Renal cortex interstitium (tissue), 11 donors: ENCODE measurements at regions not wholly inside any gene's neighbourhood (a gene's known extent, or its start where the extent isn't known, plus 50 kb on each side); places are given as distances from the start of the nearest gene placed in this dataset.

ENCODE experiments used
- DNase-seq, 11 donors: peaks; one replicate each; pipeline ENCODE4 v3.0.0-alpha.2; 2013; ENCODE audit warnings: low read depth in 9 of 11, low spot score in 4 of 11; ENCODE audit errors: extremely low read depth in 1 of 11

DNA sequence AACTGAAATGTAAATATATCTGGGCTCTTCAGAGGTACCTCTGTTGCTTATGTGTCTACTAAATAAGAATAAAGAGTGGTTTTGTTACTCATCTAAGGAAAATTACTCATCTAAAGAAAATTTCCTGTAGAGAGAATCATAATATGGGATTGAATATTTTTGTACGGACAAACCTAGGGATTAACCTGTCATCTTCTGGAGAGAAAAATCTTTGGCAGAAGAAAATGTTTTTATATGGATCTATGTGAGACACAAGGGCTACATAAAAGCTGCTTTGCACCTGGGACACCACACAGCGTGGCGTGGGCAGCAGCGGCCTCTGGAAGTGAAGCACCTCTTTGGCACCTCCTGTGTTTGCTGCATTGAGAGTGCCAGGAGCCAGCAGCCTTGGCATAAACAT is 242.9 kb upstream of the DACH1 start:
- DNase-seq: no peak

DNA sequence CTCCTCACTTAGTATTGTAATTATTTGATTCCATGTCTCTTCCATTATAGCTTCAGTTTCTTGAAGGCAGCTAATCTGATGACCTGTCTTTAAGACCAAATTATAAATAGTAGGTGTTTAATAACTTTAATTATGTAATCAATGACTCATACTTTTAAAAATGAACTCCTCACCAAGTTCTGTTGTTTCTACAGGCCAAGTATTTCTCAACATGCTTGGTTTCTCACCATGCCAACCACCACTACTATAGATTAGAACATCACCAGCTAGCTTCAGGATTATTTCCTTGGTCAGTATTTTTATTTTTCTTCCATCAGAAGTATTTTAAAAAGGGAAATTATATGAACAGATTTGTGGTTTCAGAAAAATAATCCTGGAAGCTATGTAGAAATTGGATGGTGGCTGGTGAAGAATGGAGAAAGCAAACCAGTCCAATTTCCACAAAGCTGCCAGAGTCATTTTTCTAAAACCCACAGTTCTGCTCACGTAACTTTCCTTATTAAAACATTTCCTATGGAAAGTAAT is 237.7 kb upstream of the DACH1 start:
- DNase-seq: no peak

DNA sequence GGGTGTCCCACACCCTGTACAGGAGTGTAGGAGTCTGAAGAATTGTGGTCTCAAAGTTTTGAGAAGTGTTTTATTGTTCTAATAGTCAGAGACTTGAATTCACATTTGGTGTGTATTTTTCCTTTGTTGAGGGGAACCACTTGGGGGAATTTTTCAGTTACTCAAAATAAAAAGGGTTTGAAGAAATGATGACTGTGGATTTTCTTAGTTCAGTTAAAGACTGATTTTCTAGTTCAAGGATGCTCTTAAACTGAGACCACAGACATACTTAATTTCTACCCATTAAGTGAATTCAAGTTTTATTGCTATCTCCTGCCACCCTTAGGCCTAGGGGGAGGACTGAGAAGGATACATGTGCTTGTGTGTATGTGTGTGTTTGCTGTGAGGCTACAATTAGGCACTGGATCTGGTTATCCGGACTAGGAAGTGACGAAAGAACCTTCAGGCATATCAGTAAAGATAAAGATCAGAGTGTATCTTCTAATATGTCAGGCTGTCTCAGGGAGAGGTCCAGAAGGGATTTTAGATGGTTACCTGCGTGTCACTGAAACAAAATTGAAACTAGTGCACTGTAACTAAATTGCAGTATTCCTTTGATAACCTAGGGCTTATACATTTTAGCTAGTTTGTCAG is 234.9 kb upstream of the DACH1 start:
- DNase-seq: no peak

DNA sequence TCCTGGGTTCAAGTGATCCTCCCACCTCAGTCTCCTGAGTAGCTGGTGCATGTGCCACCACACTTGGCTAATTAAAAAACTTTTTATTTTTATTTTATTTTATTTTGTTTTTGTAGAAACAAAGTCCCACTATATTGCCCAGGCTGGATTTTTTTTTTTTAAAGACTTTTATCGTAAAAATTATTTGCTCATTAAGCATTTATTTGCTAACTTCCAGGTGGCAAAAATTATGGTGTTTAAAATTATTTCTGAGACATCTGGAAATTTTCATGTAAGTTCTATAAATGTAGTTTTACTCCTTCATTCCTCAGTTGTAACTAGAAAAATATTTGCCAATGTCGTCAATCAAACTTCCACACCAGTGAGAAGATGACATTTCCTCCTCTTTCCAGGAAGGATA is 233.3 kb upstream of the DACH1 start:
- no peak for DNase-seq

DNA sequence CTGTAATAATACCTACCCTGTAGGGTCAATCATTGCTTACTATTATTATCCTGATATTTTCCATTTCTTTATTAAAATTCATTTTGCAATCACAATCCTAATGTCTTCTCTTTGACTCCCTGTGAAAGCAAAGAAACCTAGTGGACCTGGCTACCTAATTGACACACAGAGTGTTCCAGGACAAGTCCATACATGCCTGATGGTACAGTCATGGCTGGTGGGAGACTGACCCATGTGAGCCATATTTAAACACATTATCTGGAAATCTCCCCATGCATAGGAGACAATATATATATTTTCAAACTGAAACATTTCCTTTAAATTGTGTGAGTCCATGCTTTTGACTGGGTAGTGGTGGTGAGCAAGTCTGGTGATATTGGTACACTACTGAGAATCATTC is 230.6 kb upstream of the DACH1 start:
- no peak for DNase-seq

DNA sequence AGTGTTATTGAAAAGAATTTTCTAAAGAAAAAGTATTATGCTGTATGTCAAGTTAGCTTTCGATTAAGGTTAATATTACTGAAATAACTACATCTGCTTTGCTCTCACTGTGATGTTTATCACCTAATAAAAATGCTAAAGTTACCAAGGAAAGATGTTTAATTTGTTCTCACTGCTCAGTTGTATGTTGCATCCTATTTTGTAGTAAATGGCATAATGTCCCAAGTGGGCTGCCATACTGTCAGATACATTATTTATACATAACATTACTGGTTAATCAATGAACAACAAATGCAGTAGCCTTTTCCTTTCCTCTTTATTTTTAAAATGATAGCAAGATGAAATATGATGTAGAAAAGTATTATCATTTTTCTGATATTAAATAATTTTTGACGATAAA is 226.3 kb upstream of the DACH1 start:
- DNase-seq: no peak

DNA sequence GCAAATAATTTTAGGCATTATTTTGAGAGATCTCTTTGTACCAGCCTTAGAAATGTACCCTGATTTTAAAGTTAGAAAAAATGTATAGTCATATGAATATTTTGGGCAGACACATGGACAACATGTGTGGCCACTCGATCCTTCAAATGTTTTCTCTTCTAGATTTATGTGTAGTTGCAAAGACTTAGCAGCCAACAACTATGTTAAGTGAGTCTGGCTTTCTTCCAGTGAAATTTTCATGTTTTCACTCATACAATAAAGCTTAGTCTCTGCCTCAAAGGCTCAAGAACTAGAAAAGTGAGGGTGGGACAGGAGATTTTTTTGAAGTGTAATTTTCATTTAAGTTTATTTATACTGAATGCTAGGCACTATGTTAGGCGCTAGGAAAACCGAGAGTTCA is 207.7 kb upstream of the DACH1 start:
- DNase-seq: peak in 1 of 11 donors; percentile 0

DNA sequence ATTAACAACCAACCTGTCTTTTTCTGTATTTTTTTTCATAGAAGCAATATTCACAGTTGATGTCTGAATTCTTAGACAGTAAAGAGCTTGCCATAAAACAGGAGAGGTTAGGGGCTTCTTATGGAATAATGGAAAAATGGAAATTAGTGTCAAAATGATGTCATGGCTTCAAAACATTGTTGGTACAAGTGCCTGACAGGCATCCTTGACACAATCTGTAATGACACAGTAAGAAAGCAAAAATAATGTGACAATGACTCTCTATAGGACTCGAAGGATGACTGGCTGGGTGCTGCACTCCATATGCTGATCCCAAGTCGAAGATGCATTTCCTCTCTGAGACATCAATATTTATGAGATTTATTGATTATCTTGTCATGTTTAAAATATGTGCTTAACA is 205.3 kb upstream of the DACH1 start:
- DNase-seq: no peak

DNA sequence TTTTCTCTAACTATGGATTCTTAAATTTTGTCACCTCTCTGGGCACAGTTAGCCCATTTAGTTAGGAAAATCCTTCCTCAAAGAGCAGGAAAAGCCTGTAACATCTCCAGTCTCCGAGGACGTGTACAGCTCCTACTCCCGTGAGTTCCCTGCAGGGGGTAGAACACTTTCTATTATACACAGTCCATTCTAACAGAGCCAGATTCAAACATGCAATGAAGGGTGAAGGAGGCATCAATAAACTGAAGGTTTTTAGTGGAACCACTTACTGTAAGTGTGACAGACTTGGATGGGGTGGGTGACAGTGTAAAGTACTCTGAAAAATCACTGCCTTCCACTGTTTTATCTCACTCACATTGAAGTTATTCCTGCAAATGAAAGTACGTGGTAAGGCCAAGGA is 204.7 kb upstream of the DACH1 start:
- no peak for DNase-seq

DNA sequence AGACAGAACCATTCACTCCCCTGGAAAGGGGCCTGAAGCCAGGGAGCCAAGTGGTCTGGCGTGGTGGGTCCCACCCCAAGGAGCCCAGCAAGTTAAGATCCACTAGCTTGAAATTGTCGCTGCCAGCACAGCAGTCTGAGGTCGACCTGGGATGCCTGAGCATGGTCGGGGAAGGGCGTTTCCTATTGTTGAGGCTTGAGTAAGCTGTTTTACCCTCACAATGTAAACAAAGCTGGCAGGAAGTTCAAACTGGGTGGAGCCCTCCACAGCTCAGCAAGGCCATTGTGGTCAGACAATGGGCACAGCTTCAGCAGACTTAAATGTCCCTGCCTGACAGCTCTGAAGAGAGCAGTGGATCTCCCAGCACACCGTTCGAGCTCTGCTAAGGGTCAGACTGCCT is 195.6 kb upstream of the DACH1 start:
- no peak for DNase-seq

DNA sequence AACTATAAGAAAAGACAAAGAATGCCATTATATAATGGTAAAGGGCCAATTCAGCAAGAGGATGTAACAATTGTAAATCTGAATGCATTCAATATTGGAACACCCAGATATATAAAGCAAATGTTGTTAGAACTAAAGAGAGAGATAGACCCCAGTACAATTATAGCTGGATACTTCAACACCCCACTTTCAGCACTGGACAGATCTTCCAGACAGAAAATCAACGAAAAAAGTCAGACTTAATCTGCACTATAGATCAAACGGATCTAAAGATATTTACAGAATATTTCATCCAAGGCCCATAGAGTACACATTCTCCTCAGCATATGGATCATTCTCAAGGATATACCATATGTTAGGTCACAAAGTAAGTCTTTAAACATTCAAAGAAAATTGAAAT is 194.6 kb upstream of the DACH1 start:
- DNase-seq: no peak

DNA sequence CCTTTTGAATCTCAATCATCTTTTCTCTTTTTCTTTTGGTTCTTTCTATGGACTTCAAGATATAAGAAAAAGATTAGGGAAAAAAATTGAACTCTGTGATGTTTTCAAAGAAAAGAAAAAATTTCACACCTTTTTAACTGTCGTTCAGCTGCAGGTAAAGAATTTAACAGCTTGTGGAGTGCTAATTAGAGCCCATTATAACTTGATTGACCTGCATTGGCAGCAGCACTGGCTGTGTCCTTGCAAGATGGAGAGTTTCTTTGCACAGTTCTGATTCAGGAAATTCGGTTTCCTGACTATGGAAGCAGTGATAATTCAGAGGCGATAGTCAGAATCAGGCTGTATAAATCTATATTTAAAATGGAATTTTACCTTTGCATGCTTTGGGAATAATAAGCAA is 183.2 kb upstream of the DACH1 start:
- DNase-seq: no peak

DNA sequence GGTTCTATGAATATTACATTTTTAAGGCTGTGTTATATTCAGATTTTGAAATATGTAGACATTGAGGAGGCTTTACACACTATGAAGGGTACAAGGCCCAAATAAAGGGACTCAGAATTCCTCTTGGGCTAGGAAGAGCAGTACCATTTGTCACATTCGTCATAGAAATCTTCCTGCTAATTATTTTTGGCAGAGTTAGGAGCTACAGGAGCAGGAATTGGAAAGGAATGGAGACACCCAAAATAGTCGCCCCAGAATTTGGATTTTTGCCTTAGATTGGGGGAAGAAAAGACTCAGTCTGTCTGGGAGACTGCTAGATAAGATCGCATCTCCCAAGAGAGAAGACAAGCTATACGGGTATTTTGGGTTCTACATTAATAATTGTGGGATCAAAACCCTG is 176.4 kb upstream of the DACH1 start:
- DNase-seq: no peak

DNA sequence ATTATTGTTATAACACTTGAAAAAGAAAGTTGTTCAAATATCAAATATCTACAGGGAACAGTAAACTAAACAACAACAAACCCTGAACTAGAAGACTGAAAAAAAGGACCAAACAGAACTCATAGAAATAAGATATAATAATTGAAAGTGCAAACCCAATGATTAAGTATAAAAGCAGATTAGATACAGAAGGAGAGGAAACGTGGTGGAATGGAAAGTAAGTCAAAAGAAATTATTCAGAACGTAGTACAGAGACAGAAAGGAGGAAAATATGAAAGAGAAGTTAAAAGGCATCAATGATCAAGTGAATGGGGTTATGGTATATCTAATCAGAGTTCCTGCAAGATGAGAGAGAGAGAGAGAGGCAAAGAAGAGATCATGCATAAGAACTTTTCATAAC is 174.2 kb upstream of the DACH1 start:
- DNase-seq: no peak

DNA sequence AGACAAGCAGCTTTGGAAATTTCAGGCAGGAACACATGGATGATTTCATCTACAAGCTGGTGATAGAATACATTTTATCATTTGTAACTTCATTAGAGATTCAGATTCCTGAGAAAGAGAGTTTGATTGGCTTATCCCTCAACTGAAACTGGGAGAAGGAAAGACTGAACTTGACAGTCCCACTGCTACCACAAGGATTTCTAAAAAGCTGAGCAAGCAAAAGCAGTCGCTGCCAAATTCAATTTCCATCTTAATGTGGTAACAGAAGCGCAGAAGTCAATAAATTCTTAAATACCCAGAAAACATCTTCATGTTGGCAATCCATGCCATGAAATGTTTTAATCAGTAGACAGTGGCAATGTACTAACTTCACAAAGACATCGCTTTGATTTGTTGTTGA is 172.1 kb upstream of the DACH1 start:
- DNase-seq: no peak

DNA sequence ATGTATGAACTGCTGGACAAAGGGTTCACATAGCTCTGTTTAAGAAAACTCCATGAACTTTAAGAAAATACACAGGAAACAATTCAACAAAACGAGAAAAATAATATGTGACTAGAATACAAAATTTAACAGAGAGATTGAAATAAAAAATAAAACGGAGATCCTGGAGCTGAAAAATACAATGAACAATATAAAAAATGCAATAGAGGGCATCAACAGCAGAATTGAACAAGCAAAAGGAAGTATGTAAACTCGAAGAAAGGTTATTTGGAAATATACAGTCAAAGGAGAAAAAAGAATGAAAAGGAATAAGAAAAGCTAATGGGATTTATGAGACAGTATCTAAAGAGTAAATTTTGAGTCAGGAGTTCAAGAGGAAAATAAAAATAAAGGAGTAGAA is 163.0 kb upstream of the DACH1 start:
- no peak for DNase-seq

DNA sequence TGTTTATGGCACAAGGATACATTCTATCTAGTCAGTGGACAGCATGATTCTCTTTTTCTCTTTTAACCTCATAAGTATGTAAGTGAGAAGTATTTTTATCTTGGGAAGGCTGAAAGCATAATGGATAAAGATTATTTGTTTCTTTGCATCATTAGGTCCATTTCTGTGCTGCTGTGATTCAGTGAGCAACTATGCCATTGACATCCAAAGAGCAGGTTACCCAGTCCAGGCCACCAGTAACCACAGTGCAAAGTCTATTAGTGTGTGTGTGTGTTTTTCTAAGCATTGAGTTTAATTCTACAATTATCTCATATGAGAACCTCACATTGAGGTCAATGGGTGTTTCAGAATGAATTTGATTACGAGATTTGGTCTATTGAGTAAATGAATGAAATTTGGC is 158.8 kb upstream of the DACH1 start:
- DNase-seq: no peak

DNA sequence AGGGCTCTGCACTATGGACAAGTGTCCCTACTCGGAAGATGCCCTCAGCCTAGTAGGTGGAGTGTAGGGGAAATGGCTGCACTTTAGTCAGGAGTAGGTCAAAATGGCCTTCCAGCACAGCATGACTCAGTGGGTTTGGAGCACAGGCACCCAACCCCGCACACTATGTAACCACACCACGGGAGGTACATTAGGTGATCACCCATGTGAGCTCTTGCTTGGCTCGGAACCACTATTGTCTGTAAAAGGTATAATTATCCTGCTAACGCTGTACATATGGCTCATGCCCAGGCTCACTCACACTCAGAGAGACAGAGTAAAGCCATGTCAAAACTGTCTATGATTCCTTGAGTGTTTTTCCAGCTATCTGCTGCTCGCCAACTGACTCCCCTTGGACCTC is 156.9 kb upstream of the DACH1 start:
- DNase-seq: no peak

DNA sequence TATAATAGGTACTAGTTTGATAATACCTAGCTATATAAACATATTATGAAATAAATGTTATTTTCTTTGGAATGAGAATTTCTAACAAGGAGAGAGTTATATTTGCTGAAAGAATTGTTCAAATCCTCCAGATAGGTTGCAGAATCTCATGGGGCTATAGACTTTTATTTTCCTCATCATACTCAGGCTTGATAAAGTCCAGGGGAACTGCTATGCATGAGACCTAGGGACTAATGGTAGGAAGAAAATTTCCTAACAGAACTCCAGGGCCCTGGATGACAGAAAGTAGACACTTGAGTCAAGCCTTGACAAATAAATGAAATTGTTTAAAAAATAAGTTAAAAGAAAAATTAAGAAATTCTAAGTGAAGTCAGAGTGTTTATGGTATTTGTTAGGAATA is 138.5 kb upstream of the DACH1 start:
- DNase-seq: no peak

DNA sequence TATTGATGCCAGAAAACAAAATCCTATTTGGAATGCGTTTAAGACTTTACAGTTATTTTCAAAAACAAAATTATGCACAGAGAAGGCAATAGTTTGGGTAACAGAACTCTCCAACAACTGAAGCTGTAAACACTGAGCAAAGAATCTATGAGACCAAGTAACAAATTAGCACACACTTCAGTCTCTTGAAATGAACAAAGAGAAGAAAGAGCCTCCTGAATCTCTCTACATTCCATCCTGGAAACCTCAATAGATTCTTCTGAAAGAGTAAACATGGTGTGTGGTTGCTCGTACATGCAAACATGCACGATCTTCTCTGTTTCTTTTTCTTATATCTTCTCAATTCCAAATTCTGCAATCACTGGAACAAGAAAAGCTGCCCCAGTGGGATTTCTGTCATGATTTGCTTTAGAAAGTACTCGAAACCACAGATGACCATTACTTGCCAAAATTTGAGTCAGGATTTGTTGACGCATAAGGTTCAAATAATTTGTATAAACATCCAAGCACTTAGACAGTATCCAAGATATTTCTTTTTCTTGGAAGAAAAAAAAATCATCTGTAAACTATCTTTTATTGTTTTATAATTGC is 137.9 kb upstream of the DACH1 start:
- DNase-seq: no peak

DNA sequence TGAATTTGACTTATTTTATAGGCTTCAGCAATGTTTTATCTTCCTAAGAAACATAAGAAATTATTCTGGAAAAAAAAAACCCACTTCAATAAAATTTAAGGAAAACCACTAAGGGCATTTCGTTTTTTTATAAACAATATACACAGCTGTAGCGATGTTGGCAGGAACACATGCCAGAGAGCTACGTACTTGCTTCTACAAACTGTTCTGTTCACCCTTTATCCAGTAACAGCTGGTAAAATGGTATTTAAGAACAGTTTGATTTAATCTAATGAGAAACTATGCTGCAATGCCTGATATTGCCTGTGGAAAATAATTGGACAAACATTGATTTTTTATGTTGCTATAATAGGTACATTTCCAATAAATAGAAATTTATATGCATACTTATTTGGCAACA is 137.2 kb upstream of the DACH1 start:
- no peak for DNase-seq
